ENCODE measurements at regions not wholly inside any gene's neighbourhood (a gene's known extent, or its start where the extent isn't known, plus 50 kb on each side); places are given as distances from the start of the nearest gene placed in this dataset.

DNA sequence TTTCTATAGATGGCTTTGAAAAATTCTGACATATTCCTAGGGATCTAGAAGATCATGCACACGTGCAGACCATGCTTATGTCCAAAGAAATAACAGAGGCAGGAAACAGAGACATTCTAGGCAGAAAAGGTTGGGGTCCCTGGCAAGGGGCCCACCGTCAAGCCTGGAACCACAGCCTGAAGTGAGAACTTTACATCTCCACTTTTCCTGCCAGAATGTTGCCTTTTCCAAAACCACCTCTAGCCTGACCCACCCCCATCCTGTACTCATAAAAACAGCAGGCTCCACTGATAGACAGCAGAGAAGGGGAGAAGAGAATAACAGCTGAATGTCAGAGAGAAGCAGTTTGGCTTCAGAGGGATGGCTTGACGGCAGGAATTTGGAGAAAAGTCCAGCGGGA lies 257.3 kb upstream of the NT5E start:
- no peak overlapping the region for H3K4me3 ChIP-seq (ENCODE audit: control insufficient read depth, low read depth, low read length)
- no peak for DNase-seq (ENCODE audit: low read depth)
- TF ChIP-seq CTCF (conservative IDR thresholded peaks at IDR 0.05; ENCODE audit: control insufficient read depth, insufficient read depth, low read depth, low read length), result no peak

DNA sequence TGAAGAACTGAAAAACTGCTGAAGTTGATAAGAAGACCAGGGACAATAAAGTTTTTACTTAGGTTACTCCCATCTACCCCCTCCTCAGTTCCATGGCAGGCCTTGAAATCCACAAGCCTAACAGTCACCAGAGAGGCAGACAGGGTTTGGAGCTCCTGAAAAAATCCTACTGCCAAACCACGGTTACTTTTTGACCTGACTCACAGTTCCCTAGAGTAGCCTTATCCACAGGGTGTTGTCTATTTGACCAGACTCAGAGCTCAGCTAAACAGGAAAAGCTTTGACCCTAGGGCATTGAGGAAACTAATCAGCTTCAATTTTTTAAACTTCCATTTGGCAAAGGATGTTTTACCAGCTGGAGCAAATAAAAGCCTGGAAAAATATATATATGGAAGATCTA lies 257.7 kb upstream of the NT5E start:
- TF ChIP-seq CTCF (conservative IDR thresholded peaks at IDR 0.05; ENCODE audit: control insufficient read depth, insufficient read depth, low read depth, low read length), result no peak
- peak; percentile 85 for DNase-seq (ENCODE audit: low read depth)
- no peak overlapping the region for H3K4me3 ChIP-seq (ENCODE audit: control insufficient read depth, low read depth, low read length)

- peak; percentile 17 for DNase-seq (ENCODE audit: low read depth)
- no peak overlapping the region for H3K4me3 ChIP-seq (ENCODE audit: control insufficient read depth, low read depth, low read length)
- TF ChIP-seq CTCF (conservative IDR thresholded peaks at IDR 0.05; ENCODE audit: control insufficient read depth, insufficient read depth, low read depth, low read length), result no peak
Observed at GRCh38 chr6:85191656-85192055, 258.2 kb upstream of the NT5E start.

GRCh38 chr6:85186546-85187175 lies 263.2 kb upstream of the NT5E start:
- no peak for TF ChIP-seq CTCF (conservative IDR thresholded peaks at IDR 0.05; ENCODE audit: control insufficient read depth, insufficient read depth, low read depth, low read length)
- peak; percentile 67 for DNase-seq (ENCODE audit: low read depth)
- no peak overlapping the region for H3K4me3 ChIP-seq (ENCODE audit: control insufficient read depth, low read depth, low read length)

- DNase-seq (ENCODE audit: low read depth), result peak; percentile 58
- H3K4me3 ChIP-seq (ENCODE audit: control insufficient read depth, low read depth, low read length), result no peak overlapping the region
- no peak for TF ChIP-seq CTCF (conservative IDR thresholded peaks at IDR 0.05; ENCODE audit: control insufficient read depth, insufficient read depth, low read depth, low read length)
Observed at GRCh38 chr6:85185977-85186376, 263.9 kb upstream of the NT5E start.

DNA sequence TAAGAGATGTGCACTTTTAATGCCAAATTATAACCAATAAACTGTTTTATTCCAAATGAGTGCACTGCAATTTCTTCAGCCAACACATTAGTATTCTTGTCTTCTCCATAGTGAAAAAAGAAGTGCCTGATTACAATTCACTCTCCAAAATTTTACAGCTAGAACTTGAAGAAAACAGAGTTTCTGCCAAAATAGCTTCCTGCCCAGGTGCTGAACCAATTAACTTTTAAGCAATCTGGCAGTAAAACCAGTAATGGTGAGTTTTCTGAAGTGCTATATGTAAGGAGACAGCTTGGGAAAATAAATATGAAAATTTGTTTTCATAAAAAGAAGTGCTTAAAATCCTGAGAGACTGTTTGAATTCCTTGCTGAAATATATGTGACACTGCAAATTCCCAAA lies 266.0 kb upstream of the NT5E start:
- DNase-seq (ENCODE audit: low read depth), result no peak
- no peak overlapping the region for H3K4me3 ChIP-seq (ENCODE audit: control insufficient read depth, low read depth, low read length)
- TF ChIP-seq CTCF (conservative IDR thresholded peaks at IDR 0.05; ENCODE audit: control insufficient read depth, insufficient read depth, low read depth, low read length), result no peak

DNA sequence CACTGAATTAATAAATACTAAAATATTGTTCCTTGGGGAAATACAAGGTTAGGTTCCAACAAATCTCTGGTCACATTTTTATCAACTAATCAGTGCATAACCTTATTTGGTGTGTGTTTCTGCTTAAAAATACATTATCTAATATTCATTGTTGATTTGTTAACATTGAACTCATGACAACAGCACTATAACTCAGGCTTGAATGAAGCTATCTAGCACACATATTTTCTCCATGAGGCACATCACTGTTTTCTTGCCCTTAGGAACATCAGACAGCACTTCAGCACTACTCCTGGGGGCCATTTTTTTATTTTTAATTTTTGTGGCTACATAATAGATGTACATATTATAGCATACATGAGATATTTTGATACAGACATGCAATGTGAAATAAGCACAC lies 277.2 kb upstream of the NT5E start:
- no peak for DNase-seq (ENCODE audit: low read depth)
- H3K4me3 ChIP-seq (ENCODE audit: control insufficient read depth, low read depth, low read length), result no peak overlapping the region
- no peak for TF ChIP-seq CTCF (conservative IDR thresholded peaks at IDR 0.05; ENCODE audit: control insufficient read depth, insufficient read depth, low read depth, low read length)

All from fibroblast of mammary gland (primary cell).